ENCODE measurements at regions not wholly inside any gene's neighbourhood (a gene's known extent, or its start where the extent isn't known, plus 50 kb on each side); places are given as distances from the start of the nearest gene placed in this dataset.

DNA sequence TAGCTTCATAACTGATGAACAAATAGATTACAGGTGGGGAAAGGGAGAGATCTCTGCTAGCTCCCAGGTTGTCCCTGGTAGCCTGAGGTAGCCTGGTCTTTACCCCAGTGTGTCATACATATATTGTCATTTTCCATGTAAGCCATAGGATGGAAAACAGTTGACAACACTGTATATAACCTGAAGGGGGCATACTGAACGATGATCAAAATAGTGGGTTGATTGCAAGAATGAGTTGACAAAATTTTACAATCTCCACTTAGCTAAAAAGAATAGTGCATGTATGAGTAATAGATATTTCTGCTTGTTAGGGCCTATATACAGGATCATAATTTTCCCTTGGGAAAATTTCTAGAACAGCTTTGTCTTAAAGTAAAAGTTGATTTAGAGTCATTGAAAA, 304.1 kb upstream of the HAND2 start:
- no peak for TF ChIP-seq POLR2A (IDR thresholded peaks at IDR 0.05)
- TF ChIP-seq, protein P1, sequence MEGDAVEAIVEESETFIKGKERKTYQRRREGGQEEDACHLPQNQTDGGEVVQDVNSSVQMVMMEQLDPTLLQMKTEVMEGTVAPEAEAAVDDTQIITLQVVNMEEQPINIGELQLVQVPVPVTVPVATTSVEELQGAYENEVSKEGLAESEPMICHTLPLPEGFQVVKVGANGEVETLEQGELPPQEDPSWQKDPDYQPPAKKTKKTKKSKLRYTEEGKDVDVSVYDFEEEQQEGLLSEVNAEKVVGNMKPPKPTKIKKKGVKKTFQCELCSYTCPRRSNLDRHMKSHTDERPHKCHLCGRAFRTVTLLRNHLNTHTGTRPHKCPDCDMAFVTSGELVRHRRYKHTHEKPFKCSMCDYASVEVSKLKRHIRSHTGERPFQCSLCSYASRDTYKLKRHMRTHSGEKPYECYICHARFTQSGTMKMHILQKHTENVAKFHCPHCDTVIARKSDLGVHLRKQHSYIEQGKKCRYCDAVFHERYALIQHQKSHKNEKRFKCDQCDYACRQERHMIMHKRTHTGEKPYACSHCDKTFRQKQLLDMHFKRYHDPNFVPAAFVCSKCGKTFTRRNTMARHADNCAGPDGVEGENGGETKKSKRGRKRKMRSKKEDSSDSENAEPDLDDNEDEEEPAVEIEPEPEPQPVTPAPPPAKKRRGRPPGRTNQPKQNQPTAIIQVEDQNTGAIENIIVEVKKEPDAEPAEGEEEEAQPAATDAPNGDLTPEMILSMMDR (IDR thresholded peaks at IDR 0.05) = no peak
- WGBS, 2 donors = 47 to 85% methylated on average over 1 of the region's 1 CpG
- Histone ChIP-seq H3K9me3 (no peaks in the 10 kb centered on the region), H3K27me3 (no peaks in the 10 kb centered on the region), H3K27ac (no peak overlapping the region), H3K36me3 (replicated peaks in 1 of 2; ENCODE audit: insufficient read depth in 1 of 2, low read depth in 2 of 2) (no peaks in the 10 kb centered on the region), H3K4me3 (no peak overlapping the region), H3K4me1 (no peaks in the 10 kb centered on the region)
- intact Hi-C loops (cut with DNase I) = no loop called here
- no peak for ATAC-seq
- no peak for DNase-seq

DNA sequence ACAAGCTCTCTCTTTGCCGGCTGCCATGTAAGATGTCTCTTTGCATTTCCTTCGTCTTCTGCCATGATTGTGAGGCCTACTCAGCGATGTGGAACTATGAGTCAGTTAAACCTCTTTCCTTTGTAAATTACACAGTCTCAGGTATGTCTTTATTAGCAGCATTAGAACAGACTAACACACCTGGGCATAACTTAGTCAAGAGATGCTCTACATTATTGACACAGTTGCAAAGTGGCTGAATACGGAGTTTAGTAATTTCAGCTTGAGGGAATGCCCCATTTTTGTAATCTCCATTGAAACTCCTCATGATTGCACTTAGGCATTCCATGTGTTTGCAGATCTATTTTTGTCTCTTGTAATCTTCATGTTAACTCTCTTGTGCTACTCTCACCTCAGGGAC, 299.5 kb upstream of the HAND2 start:
- no peaks in the 10 kb centered on the region for H3K4me1 ChIP-seq
- no peaks in the 10 kb centered on the region for H3K9me3 ChIP-seq
- TF ChIP-seq, protein P1 (IDR thresholded peaks at IDR 0.05) = no peak
- TF ChIP-seq POLR2A (IDR thresholded peaks at IDR 0.05) = no peak
- DNase-seq (no peak), ATAC-seq (no peak)
- no peaks in the 10 kb centered on the region for H3K27me3 ChIP-seq
- no peak overlapping the region for H3K4me3 ChIP-seq
- WGBS, 2 donors = 77 to 89% methylated on average over 4 of the region's 4 CpGs
- no peaks in the 10 kb centered on the region for H3K36me3 ChIP-seq (replicated peaks in 1 of 2; ENCODE audit: insufficient read depth in 1 of 2, low read depth in 2 of 2)
- H3K27ac ChIP-seq = no peak overlapping the region
- intact Hi-C loops (cut with DNase I) = no loop called here

DNA sequence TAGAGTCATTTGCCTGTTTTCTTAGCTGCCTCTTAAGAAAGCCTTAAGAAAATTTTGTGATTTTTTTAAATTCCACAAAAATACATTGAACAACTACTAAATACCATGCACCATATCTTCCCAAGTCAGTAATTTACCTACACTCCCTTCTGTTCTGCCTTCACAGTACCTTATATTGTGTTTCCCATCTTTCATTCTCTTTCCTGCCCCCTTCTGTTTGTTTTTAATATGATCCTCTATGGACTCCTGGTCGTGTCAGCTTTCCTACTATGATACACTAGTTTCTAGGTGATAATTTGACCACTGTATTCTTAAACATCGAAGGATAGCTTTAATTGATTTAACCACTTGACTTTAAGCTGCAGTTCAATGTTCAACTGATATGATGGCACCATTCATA, 297.7 kb upstream of the HAND2 start:
- H3K4me1 ChIP-seq = no peaks in the 10 kb centered on the region
- H3K27me3 ChIP-seq = no peaks in the 10 kb centered on the region
- H3K4me3 ChIP-seq = no peak overlapping the region
- intact Hi-C loops (cut with DNase I) = no loop called here
- DNase-seq (no peak), ATAC-seq (no peak)
- H3K36me3 ChIP-seq (replicated peaks in 1 of 2; ENCODE audit: insufficient read depth in 1 of 2, low read depth in 2 of 2) = no peaks in the 10 kb centered on the region
- H3K27ac ChIP-seq = no peak overlapping the region
- no peak for TF ChIP-seq POLR2A (IDR thresholded peaks at IDR 0.05)
- TF ChIP-seq, protein P1 (IDR thresholded peaks at IDR 0.05) = no peak
- 29 to 50% methylated on average over 2 of the region's 2 CpGs for WGBS, 2 donors
- no peaks in the 10 kb centered on the region for H3K9me3 ChIP-seq

DNA sequence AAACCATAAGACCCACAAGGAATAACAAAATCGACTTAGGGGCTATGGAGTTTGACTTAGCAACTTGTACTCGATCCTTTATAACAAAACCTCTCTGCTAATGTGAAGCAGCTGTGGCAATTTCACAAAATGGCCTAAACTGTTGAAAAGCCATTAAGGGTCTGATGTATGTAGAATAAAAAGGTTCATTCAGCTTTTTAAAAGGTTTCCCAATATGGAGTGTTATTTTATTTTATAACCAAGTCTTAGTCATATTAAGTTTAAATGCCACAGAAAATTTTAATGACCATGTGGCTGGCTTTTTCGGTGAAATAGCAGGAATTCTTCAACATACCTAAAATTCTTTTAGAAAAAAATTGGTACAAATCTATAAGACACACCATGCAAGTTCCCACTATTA, 291.8 kb upstream of the HAND2 start:
- Histone ChIP-seq H3K27me3 (no peaks in the 10 kb centered on the region), H3K4me1 (no peaks in the 10 kb centered on the region), H3K27ac (no peak overlapping the region), H3K36me3 (replicated peaks in 1 of 2; ENCODE audit: insufficient read depth in 1 of 2, low read depth in 2 of 2) (no peaks in the 10 kb centered on the region), H3K4me3 (no peak overlapping the region), H3K9me3 (no peaks in the 10 kb centered on the region)
- no peak for DNase-seq
- 55 to 76% methylated on average over 3 of the region's 3 CpGs for WGBS, 2 donors
- ATAC-seq = no peak
- TF ChIP-seq, protein P1 (IDR thresholded peaks at IDR 0.05) = no peak
- no peak for TF ChIP-seq POLR2A (IDR thresholded peaks at IDR 0.05)
- intact Hi-C loops (cut with DNase I) = no loop called here

DNA sequence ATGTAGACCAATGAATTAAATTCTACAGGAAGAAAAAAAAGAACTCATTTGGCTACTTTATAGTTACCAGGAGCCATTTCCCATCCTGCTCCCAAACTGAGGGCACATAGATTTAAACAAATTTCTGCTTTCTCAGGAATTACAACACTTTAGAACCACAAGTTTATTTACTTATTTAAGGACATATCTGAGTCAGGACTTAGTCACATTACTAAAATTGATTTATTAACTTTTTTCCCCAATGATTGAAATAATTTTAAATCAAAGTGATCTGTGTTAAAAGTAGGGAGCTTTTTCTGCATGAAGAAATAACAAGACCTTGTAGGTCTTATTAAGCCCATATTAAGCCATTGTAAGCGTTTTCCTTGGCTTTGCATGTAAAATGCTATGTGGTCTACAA, 291.0 kb upstream of the HAND2 start:
- Histone ChIP-seq H3K27me3 (no peaks in the 10 kb centered on the region), H3K4me1 (no peaks in the 10 kb centered on the region), H3K36me3 (replicated peaks in 1 of 2; ENCODE audit: insufficient read depth in 1 of 2, low read depth in 2 of 2) (no peaks in the 10 kb centered on the region), H3K4me3 (no peak overlapping the region), H3K9me3 (no peaks in the 10 kb centered on the region), H3K27ac (no peak overlapping the region)
- DNase-seq (no peak), ATAC-seq (no peak)
- TF ChIP-seq, protein P1 (IDR thresholded peaks at IDR 0.05) = no peak
- no peak for TF ChIP-seq POLR2A (IDR thresholded peaks at IDR 0.05)
- 52 to 60% methylated on average over 1 of the region's 1 CpG for WGBS, 2 donors
- intact Hi-C loops (cut with DNase I) = no loop called here

Measured in body of pancreas (tissue), 4 donors.